IPS-11a (cell line): ENCODE measurements at regions not wholly inside any gene's neighbourhood (a gene's known extent, or its start where the extent isn't known, plus 50 kb on each side); places are given as distances from the start of the nearest gene placed in this dataset.
"Not testable (repeated sequence)": the region's sequence is repeated elsewhere in the genome, so short reads cannot be mapped to it uniquely, and the experiment has no call there.

Source experiments
- H3K4me3 ChIP-seq: one replicate; pipeline ENCODE4 v1.5.1; 2013; ENCODE audit warnings: low read depth, low read length, control low read depth

- no peak overlapping the region for H3K4me3 ChIP-seq
These were observed 267.3 kb downstream of the ANAPC1 start for GRCh38 chr2:111616651-111617218.

- H3K4me3 ChIP-seq: no peak overlapping the region
These were observed 266.4 kb downstream of the ANAPC1 start for GRCh38 chr2:111617299-111618225.

- no peak overlapping the region for H3K4me3 ChIP-seq
These were observed 265.6 kb downstream of the ANAPC1 start for GRCh38 chr2:111618226-111618977.

- H3K4me3 ChIP-seq: no peak overlapping the region
These were observed 264.8 kb downstream of the ANAPC1 start for GRCh38 chr2:111618978-111619902.

GRCh38 chr2:111620281-111620680 is 263.7 kb downstream of the ANAPC1 start:
- H3K4me3 ChIP-seq: no peak overlapping the region

- H3K4me3 ChIP-seq: no peak overlapping the region
These were observed 261.1 kb downstream of the ANAPC1 start for GRCh38 chr2:111622859-111623258.

- no peak overlapping the region for H3K4me3 ChIP-seq
These were observed 260.6 kb downstream of the ANAPC1 start for GRCh38 chr2:111623380-111623779.

- H3K4me3 ChIP-seq: no peak overlapping the region
These were observed 259.4 kb downstream of the ANAPC1 start for GRCh38 chr2:111624411-111625156.

GRCh38 chr2:111625157-111625537 is 258.8 kb downstream of the ANAPC1 start:
- not testable (repeated sequence) for H3K4me3 ChIP-seq

GRCh38 chr2:111626037-111626864 is 257.7 kb downstream of the ANAPC1 start:
- H3K4me3 ChIP-seq: no peak overlapping the region

- no peak overlapping the region for H3K4me3 ChIP-seq
These were observed 257.2 kb downstream of the ANAPC1 start for GRCh38 chr2:111626865-111627163.

- H3K4me3 ChIP-seq: no peak overlapping the region
These were observed 256.7 kb downstream of the ANAPC1 start for GRCh38 chr2:111627256-111627655.

GRCh38 chr2:111628221-111628620 is 255.8 kb downstream of the ANAPC1 start:
- H3K4me3 ChIP-seq: no peak overlapping the region

GRCh38 chr2:111629983-111630382 is 254.0 kb downstream of the ANAPC1 start:
- no peak overlapping the region for H3K4me3 ChIP-seq

GRCh38 chr2:111632661-111633060 is 251.3 kb downstream of the ANAPC1 start:
- H3K4me3 ChIP-seq: no peak overlapping the region

GRCh38 chr2:111633189-111633588 is 250.8 kb downstream of the ANAPC1 start:
- H3K4me3 ChIP-seq: no peak overlapping the region

GRCh38 chr2:111633643-111634042 is 250.3 kb downstream of the ANAPC1 start:
- no peak overlapping the region for H3K4me3 ChIP-seq

GRCh38 chr2:111634050-111634794 is 249.8 kb downstream of the ANAPC1 start:
- H3K4me3 ChIP-seq: no peak overlapping the region
